Bronchial epithelial cell (primary cell): ENCODE measurements at regions not wholly inside any gene's neighbourhood (a gene's known extent, or its start where the extent isn't known, plus 50 kb on each side); places are given as distances from the start of the nearest gene placed in this dataset.

Experiments used
- DNase-seq: peaks from one replicate; pipeline ENCODE4 v3.0.0-alpha.2; 2010; ENCODE audit warnings: low read depth
- FAIRE-seq: peaks from 2 replicates; lab custom pipeline; 2011; peaks lifted over from hg19 to GRCh38; lab: Jason Lieb, UNC
- H3K27me3 ChIP-seq: 2 replicates; pipeline ENCODE4 v1.5.1; 2011; ENCODE audit warnings: low read length; ENCODE audit not compliant: control insufficient read depth, insufficient read depth
- H3K36me3 ChIP-seq: 2 replicates; pipeline ENCODE4 v1.5.1; 2011; ENCODE audit warnings: low read length; ENCODE audit not compliant: control insufficient read depth, insufficient read depth
- H3K4me3 ChIP-seq: 2 replicates; pipeline ENCODE4 v1.5.1; 2011; ENCODE audit warnings: mild to moderate bottlenecking, low read depth, low read length, control low read depth
- CTCF ChIP-seq: IDR thresholded peaks from 2 replicates; pipeline ENCODE4 v1.5.1; 2011; ENCODE audit warnings: mild to moderate bottlenecking, moderate library complexity, low read length, control low read depth, inconsistent platforms; ENCODE audit not compliant: insufficient read depth, severe bottlenecking

- Histone ChIP-seq H3K27me3 (no peaks in the 10 kb centered on the region), H3K36me3 (no peaks in the 10 kb centered on the region), H3K4me3 (no peak overlapping the region)
- FAIRE-seq (no peak), DNase-seq (no peak)
- no peak for TF ChIP-seq CTCF
These were observed 295.4 kb upstream of the FAM241A start for GRCh38 chr4:111849746-111850284.

GRCh38 chr4:111854494-111855087 is 290.7 kb upstream of the FAM241A start:
- no peak overlapping the region for H3K4me3 ChIP-seq
- H3K36me3 ChIP-seq: no peaks in the 10 kb centered on the region
- TF ChIP-seq CTCF: peak; percentile 60
- no peaks in the 10 kb centered on the region for H3K27me3 ChIP-seq
- no peak for FAIRE-seq
- DNase-seq: peak; percentile 49

- FAIRE-seq (no peak), DNase-seq (no peak)
- Histone ChIP-seq H3K27me3 (no peaks in the 10 kb centered on the region), H3K36me3 (no peaks in the 10 kb centered on the region), H3K4me3 (no peak overlapping the region)
- TF ChIP-seq CTCF: no peak
These were observed 289.9 kb upstream of the FAM241A start for GRCh38 chr4:111855308-111855707.

- Histone ChIP-seq H3K36me3 (no peaks in the 10 kb centered on the region), H3K27me3 (no peaks in the 10 kb centered on the region), H3K4me3 (no peak overlapping the region)
- DNase-seq (no peak), FAIRE-seq (no peak)
- TF ChIP-seq CTCF: no peak
These were observed 281.2 kb upstream of the FAM241A start for GRCh38 chr4:111864066-111864465.

GRCh38 chr4:111869339-111869738 is 275.9 kb upstream of the FAM241A start:
- no peak for TF ChIP-seq CTCF
- no peak overlapping the region for H3K4me3 ChIP-seq
- FAIRE-seq (no peak), DNase-seq (no peak)
- H3K36me3 ChIP-seq: no peaks in the 10 kb centered on the region
- no peaks in the 10 kb centered on the region for H3K27me3 ChIP-seq

GRCh38 chr4:111871802-111872201 is 273.5 kb upstream of the FAM241A start:
- Histone ChIP-seq H3K4me3 (no peak overlapping the region), H3K36me3 (no peaks in the 10 kb centered on the region), H3K27me3 (no peaks in the 10 kb centered on the region)
- no peak for FAIRE-seq
- no peak for DNase-seq
- TF ChIP-seq CTCF: no peak
